Endothelial cell (in vitro differentiated cells): ENCODE measurements at regions not wholly inside any gene's neighbourhood (a gene's known extent, or its start where the extent isn't known, plus 50 kb on each side); places are given as distances from the start of the nearest gene placed in this dataset.

Experiments
- DNase-seq: peaks from one replicate; pipeline ENCODE4 v3.0.0; 2021; ENCODE audit warnings: low spot score
- H3K27ac Mint-ChIP-seq: one replicate; pipeline ENCODE4 v1.8.0; 2021; ENCODE audit warnings: mixed read lengths, inconsistent platforms; ENCODE audit not compliant: unreplicated experiment
- H3K27me3 Mint-ChIP-seq: one replicate; pipeline ENCODE4 v1.8.0; 2021; ENCODE audit warnings: mild to moderate bottlenecking, moderate library complexity, mixed read lengths, inconsistent platforms; ENCODE audit not compliant: unreplicated experiment
- H3K36me3 Mint-ChIP-seq: one replicate; pipeline ENCODE4 v1.8.0; 2021; ENCODE audit warnings: mild to moderate bottlenecking, low read depth, mixed read lengths, inconsistent platforms; ENCODE audit not compliant: unreplicated experiment
- H3K4me1 Mint-ChIP-seq: one replicate; pipeline ENCODE4 v1.8.0; 2021; ENCODE audit warnings: mild to moderate bottlenecking, mixed read lengths, inconsistent platforms; ENCODE audit not compliant: unreplicated experiment
- H3K4me3 Mint-ChIP-seq: one replicate; pipeline ENCODE4 v1.8.0; 2021; ENCODE audit warnings: mild to moderate bottlenecking, mixed read lengths, inconsistent platforms; ENCODE audit not compliant: unreplicated experiment
- H3K9me3 Mint-ChIP-seq: one replicate; pipeline ENCODE4 v1.8.0; 2021; ENCODE audit warnings: mixed read lengths, inconsistent platforms; ENCODE audit not compliant: unreplicated experiment
- TF ChIP-seq, protein P1 (sequence below): fragments of 200-600 bp; sonication (generic); IDR thresholded peaks from one replicate; pipeline ENCODE4 v1.5.0; 2021; ENCODE audit warnings: antibody characterized with exemption; ENCODE audit not compliant: unreplicated experiment

- no peak overlapping the region for H3K27ac Mint-ChIP-seq
- H3K36me3 Mint-ChIP-seq: no peaks in the 10 kb centered on the region
- DNase-seq: no peak
- H3K27me3 Mint-ChIP-seq: no peaks in the 10 kb centered on the region
- TF ChIP-seq, protein P1, sequence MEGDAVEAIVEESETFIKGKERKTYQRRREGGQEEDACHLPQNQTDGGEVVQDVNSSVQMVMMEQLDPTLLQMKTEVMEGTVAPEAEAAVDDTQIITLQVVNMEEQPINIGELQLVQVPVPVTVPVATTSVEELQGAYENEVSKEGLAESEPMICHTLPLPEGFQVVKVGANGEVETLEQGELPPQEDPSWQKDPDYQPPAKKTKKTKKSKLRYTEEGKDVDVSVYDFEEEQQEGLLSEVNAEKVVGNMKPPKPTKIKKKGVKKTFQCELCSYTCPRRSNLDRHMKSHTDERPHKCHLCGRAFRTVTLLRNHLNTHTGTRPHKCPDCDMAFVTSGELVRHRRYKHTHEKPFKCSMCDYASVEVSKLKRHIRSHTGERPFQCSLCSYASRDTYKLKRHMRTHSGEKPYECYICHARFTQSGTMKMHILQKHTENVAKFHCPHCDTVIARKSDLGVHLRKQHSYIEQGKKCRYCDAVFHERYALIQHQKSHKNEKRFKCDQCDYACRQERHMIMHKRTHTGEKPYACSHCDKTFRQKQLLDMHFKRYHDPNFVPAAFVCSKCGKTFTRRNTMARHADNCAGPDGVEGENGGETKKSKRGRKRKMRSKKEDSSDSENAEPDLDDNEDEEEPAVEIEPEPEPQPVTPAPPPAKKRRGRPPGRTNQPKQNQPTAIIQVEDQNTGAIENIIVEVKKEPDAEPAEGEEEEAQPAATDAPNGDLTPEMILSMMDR: no peak
- H3K9me3 Mint-ChIP-seq: no peaks in the 10 kb centered on the region
- no peak overlapping the region for H3K4me3 Mint-ChIP-seq
- H3K4me1 Mint-ChIP-seq: no peaks in the 10 kb centered on the region
Observed at GRCh38 chr11:25943031-25943430, 388.9 kb upstream of the ANO3 start.

DNA sequence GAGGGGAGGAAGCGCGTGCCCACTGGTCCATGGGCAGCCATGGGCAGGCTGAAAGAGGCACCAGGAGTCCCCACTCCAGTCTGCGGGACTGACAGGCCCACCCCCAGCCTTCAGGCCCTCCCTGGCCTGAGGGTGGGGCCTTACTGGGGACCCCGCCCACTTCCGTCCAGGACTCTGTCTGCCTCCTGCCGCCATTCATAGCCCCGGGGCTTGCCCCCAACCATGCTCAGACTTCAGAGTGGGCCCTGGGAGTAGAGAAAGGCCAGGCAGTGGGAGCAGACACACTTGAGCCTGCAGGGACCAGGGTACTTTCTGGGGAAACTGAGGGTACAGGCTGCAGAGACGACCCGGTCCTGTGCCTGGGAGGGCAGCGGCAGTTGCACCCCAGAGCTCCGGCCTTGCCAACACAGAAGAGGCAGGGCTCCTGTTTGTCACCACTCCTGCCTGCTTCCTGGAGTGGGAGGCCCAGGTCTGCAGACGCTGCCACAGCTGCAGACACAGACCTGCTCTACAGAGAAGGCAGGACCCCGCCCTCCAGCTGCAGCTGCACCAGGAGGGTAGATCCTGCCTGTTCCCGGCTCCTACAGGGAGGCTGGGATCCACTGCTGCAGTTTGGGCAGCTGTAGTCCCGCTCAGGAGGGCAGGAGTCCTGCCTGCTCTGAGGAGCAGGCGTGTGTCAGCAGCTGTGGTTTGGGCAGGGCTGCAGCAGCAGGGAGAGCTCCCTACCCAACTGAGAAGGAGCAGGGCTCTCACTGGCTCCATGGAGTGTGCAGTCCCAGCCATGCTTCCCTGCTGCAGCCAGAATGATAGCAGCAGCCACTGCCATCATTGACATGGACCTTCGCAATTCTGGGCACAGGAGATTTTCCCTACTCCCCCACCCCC is 387.9 kb upstream of the ANO3 start:
- TF ChIP-seq, protein P1: no peak
- H3K27ac Mint-ChIP-seq: no peak overlapping the region
- no peak overlapping the region for H3K4me3 Mint-ChIP-seq
- H3K27me3 Mint-ChIP-seq: no peaks in the 10 kb centered on the region
- no peaks in the 10 kb centered on the region for H3K4me1 Mint-ChIP-seq
- DNase-seq: no peak
- H3K36me3 Mint-ChIP-seq: no peaks in the 10 kb centered on the region
- no peaks in the 10 kb centered on the region for H3K9me3 Mint-ChIP-seq

DNA sequence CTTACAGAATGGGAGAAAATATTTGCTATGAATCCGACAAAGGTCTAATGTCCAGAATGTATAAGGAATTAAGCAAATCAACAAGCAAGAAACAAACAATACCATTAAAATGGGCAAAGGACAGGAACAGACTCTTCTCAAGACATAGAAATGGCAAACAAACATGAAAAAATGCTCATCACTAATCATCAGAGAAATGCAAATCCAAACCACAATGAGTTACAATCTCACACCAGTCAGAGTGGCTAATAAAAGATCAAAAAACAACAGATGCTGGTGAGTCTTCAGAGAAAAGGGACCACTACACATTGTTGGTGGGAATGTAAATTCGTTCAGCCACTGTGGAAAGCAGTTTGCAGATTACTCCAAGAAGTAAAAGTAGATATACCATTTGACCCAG is 382.0 kb upstream of the ANO3 start:
- no peak overlapping the region for H3K27ac Mint-ChIP-seq
- H3K4me3 Mint-ChIP-seq: no peak overlapping the region
- H3K9me3 Mint-ChIP-seq: no peaks in the 10 kb centered on the region
- TF ChIP-seq, protein P1: no peak
- H3K4me1 Mint-ChIP-seq: no peaks in the 10 kb centered on the region
- no peaks in the 10 kb centered on the region for H3K36me3 Mint-ChIP-seq
- no peak for DNase-seq
- no peaks in the 10 kb centered on the region for H3K27me3 Mint-ChIP-seq

GRCh38 chr11:25953006-25953405 is 378.9 kb upstream of the ANO3 start:
- H3K36me3 Mint-ChIP-seq: no peaks in the 10 kb centered on the region
- no peak overlapping the region for H3K4me3 Mint-ChIP-seq
- TF ChIP-seq, protein P1: no peak
- DNase-seq: no peak
- no peaks in the 10 kb centered on the region for H3K4me1 Mint-ChIP-seq
- H3K27ac Mint-ChIP-seq: no peak overlapping the region
- no peaks in the 10 kb centered on the region for H3K27me3 Mint-ChIP-seq
- no peaks in the 10 kb centered on the region for H3K9me3 Mint-ChIP-seq

DNA sequence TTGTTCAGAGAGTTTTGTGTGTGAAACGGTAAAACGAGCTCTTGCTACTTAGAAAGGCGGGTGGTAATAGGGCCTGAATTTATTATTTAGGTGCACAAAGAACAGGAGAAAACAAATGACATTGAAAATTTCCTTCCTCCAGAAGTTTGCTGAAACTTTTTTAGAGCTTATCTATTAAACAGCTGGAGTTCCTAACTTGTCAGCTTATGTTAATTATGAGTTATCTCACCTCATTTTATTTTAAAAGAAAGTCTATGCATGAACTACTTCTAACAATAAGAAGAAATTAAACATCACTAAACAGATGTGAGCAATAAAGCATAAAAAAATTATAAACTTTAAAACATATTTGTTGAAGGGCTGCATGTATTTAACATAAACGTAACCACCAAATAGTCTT is 373.9 kb upstream of the ANO3 start:
- H3K4me1 Mint-ChIP-seq: no peaks in the 10 kb centered on the region
- no peak overlapping the region for H3K27ac Mint-ChIP-seq
- H3K4me3 Mint-ChIP-seq: no peak overlapping the region
- TF ChIP-seq, protein P1: no peak
- H3K27me3 Mint-ChIP-seq: no peaks in the 10 kb centered on the region
- H3K36me3 Mint-ChIP-seq: no peaks in the 10 kb centered on the region
- DNase-seq: no peak
- peaks cover 5% of the 10 kb centered on the region for H3K9me3 Mint-ChIP-seq
